Gastroesophageal sphincter (tissue), 3 donors: ENCODE measurements at regions not wholly inside any gene's neighbourhood (a gene's known extent, or its start where the extent isn't known, plus 50 kb on each side); places are given as distances from the start of the nearest gene placed in this dataset.

ENCODE experiments used
- POLR2A ChIP-seq, 2 donors: fragments of 450-650 bp; IDR thresholded peaks; one replicate each; pipeline ENCODE4 v1.6.1; 2017; ENCODE audit warnings: antibody characterized with exemption in 2 of 2, mild to moderate bottlenecking in 2 of 2, moderate library complexity in 1 of 2
- POLR2AphosphoS5 ChIP-seq: sonication (generic); formaldehyde crosslinking; IDR thresholded peaks from one replicate; pipeline ENCODE4 v1.6.1; 2017; ENCODE audit warnings: antibody characterized with exemption
- TF ChIP-seq, protein P1 (sequence below), 4 experiments: fragments of 200-600 bp in 2 of 4; fragments of 450-650 bp in 2 of 4; sonication (generic) in 1 of 4; IDR thresholded peaks; one replicate each; pipeline ENCODE4 v1.5.1; 2017 to 2019; ENCODE audit warnings: antibody characterized with exemption in 4 of 4, mild to moderate bottlenecking in 2 of 4, moderate library complexity in 2 of 4

DNA sequence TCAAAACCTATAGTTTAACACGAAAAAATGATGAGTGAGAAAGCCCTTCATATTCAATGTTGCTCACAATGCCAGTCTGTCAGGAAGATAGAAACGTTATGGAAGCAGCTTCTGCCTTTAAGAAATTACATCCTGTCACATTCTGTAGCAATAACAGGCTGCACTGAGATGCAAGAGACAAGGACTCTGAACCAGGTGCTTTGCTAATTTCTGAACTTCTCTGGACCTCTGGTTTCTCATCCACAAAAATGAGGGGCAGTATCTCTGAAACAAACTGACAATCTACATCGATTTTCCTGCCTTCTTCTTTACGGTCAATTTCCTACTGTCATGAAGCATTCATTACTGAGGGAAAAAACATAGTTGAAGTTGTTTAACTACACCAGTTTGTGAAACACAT, 234.0 kb downstream of the SNX13 start:
- TF ChIP-seq POLR2A (IDR thresholded peaks at IDR 0.05) (no peak), POLR2AphosphoS5 (no peak)
- TF ChIP-seq, protein P1, sequence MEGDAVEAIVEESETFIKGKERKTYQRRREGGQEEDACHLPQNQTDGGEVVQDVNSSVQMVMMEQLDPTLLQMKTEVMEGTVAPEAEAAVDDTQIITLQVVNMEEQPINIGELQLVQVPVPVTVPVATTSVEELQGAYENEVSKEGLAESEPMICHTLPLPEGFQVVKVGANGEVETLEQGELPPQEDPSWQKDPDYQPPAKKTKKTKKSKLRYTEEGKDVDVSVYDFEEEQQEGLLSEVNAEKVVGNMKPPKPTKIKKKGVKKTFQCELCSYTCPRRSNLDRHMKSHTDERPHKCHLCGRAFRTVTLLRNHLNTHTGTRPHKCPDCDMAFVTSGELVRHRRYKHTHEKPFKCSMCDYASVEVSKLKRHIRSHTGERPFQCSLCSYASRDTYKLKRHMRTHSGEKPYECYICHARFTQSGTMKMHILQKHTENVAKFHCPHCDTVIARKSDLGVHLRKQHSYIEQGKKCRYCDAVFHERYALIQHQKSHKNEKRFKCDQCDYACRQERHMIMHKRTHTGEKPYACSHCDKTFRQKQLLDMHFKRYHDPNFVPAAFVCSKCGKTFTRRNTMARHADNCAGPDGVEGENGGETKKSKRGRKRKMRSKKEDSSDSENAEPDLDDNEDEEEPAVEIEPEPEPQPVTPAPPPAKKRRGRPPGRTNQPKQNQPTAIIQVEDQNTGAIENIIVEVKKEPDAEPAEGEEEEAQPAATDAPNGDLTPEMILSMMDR (IDR thresholded peaks at IDR 0.05) = no peak
